ENCODE measurements at regions not wholly inside any gene's neighbourhood (a gene's known extent, or its start where the extent isn't known, plus 50 kb on each side); places are given as distances from the start of the nearest gene placed in this dataset.
"Not testable (repeated sequence)": the region's sequence is repeated elsewhere in the genome, so short reads cannot be mapped to it uniquely, and the experiment has no call there.

DNA sequence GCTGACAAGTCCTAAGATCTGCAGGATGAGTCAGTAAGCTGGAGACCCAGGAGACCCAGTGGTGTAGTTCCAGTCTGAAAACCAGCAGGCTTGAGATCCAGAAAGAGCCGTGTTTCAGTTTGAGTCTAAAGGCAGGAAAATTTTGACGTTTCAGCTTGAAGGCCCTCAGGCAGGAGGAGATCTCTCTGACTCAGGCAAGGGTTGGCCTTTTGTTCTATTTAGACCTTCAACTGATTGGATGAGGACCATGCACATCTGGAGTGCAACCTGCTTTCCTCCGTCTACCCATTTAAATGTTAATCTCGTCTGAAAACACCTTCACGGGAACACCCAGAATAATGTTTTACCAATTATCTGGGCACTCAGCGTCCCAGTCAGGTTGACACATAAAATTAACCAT lies 69.5 kb downstream of the NPIPA7 start:
- DNase-seq: not testable (repeated sequence)

- not testable (repeated sequence) for DNase-seq
These were observed 70.8 kb downstream of the NPIPA7 start for GRCh38 chr16:16449712-16450237.

DNA sequence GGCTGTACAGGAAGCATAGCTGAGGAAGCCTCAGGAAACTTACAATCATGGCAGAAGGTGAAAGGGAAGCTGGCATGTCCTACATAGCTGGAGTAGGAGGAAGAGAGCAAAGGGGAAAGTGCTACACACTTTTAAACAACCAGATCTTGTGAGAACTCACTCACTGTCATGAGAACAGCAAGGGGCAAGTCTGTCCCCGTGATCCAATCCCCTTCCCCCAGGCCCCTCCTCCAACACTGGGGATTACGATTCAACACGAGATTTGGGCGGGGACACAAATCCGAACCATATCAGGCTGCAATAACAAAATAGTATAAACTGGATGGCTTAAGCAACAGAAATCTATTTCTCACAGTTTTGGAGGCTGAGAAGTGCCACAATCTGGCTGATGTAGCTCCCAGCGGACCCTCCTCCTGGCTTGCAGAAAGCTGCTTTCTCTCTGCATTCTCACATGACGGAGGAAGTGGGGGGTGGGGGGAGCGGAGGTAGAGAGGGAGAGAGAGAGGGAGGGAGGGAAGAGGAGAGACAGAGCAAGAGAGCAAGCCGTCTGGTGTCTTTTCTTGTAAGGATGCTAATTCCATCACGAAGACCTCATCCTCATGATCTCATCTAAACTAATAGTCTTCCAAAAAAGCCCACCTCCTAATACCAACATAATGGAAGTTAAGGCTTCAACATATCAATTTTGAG lies 72.9 kb downstream of the NPIPA7 start:
- not testable (repeated sequence) for DNase-seq

GRCh38 chr16:16458579-16458978 lies 79.6 kb downstream of the NPIPA7 start:
- DNase-seq: not testable (repeated sequence)

GRCh38 chr16:16463792-16464191 lies 84.9 kb downstream of the NPIPA7 start:
- DNase-seq: not testable (repeated sequence)

DNA sequence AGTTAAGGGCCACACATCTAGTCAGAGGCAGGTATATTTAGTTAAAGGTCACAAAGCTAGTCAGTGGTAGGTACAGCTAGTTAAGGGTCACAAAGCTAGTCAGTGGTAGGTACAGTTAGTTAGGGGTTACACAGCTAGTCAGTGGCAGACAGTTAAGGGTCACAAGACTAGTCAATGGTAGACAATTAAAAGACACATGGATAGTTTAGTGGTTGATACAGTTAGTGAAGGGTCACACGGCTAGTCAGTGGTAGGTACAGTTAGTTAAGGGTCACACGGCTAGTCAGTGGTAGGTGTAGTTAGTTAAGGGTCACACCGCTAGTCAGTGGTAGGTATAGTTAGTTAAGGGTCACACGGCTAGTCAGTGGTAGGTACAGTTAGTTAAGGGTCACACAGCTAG lies 110.0 kb downstream of the NPIPA7 start:
- not testable (repeated sequence) for DNase-seq

DNA sequence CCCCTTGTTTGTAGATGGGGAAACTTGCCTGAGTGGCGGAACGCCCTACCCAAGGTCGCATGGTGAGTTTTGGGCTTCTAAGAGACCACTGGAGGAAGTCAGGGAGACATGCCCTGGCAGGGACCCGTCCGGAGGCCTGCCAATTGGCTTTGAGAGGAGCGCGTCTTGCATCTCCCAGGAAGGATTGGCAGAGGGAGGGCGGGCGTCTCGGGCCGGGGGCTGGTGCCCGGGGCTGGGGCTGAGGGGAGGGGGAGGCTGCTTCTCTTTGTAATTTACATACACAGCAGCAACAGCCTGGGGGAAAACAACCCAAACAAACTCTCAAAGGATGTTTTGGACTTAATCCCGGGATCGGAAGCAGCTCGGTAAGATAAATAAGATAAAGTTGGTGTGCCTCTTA lies 110.5 kb downstream of the NPIPA7 start:
- not testable (repeated sequence) for DNase-seq

DNA sequence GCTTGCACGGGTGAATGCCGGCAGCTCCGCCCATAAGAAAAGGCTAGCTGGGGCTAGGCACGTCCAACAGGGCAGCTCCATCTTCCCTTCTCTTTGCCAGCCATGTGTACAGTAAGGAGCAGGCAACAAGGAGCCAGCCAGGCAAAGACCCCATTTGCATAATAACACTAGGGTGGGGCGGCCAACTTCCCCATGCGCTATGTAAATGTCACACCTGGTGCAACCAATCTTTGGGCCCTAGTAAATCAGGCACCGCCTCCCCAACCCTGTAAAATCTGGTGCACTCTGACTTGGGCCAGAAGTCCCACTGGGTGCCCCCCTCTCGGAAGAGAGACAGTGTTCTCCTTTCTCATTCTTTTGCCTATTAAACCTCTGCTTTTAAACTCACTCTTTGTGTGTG lies 115.2 kb downstream of the NPIPA7 start:
- DNase-seq: not testable (repeated sequence)

GRCh38 chr16:16494998-16495397 lies 116.1 kb downstream of the NPIPA7 start:
- not testable (repeated sequence) for DNase-seq

DNA sequence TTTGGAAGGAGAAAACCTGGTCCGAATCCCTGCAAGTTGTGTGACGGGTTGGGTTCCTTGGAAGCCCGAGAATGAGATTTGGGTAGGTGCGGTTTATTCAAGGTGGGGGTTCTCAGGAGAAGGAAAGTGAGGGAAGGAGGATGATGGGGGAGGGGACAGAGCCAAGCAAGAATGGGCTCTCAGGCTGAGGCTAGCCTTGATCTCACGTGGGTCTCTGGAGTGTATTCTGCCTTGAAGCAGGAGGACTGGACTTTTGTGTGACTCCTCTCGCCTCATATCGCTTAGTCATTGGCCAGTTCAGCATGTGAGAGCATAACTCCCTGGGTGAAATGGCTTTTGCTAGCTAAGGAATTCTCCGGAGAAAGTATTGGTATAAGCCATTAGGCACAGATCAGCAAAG lies 120.9 kb downstream of the NPIPA7 start:
- not testable (repeated sequence) for DNase-seq

GRCh38 chr16:16507041-16507440 lies 128.1 kb downstream of the NPIPA7 start:
- DNase-seq: not testable (repeated sequence)

GRCh38 chr16:16508344-16508743 lies 129.4 kb downstream of the NPIPA7 start:
- DNase-seq: not testable (repeated sequence)

- DNase-seq: not testable (repeated sequence)
These were observed 140.5 kb downstream of the NPIPA7 start for GRCh38 chr16:16519395-16519794.

DNA sequence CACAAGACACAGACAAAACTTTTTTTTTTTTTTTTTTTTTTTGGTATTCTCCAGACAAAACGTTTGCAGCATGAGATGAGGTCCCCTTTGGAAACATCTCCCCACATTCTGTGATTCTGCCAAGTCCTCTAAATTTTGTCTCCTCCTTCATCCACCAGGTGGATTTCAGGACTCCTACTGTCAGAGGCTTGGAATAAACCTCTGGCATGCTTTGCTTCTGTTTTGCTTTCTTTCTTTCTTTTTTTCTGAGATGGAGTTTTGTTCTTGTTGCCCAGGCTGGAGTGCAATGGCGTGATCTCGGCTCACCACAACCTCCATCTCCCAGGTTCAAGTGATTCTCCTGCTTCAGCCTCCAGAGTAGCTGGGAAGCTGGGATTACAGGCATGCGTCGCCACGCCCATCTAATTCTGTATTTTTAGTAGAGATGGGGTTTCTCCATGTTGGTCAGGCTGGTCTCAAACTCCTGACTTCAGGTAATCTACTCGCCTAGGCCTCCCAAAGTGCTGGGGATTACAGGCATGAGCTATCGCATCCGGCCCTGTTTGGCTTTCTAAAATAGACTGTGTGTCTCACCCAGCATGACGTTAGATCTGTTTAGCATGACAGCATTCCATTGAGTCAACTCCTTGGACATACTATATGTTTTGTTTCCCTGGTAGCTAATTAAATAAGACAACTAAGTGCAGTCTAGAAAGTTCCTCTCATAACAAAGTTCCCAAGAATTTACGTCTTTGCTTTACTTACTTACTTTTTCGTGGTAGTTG lies 142.5 kb downstream of the NPIPA7 start:
- not testable (repeated sequence) for DNase-seq

DNA sequence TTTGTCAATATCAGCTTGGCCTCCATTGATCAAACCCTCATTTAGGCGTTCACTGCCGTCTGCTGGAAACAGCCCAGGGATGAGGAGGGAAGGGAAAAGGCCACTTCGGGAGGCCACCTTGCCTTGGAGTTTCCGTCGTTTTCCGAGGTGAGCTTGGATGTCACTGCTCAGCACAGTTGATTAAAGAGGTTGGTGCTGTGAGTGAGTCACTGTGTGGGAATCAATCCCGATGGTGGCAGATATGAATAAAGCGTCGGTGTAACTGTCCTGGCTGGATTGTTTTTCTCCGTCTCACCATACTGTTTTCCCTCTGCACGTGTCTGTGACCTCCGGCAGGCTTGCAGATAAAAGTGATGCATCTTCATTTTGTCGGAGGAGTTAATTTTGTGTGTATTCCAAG lies 148.1 kb downstream of the NPIPA7 start:
- not testable (repeated sequence) for DNase-seq

GRCh38 chr16:16530744-16531143 lies 151.8 kb downstream of the NPIPA7 start:
- not testable (repeated sequence) for DNase-seq

GRCh38 chr16:16535565-16535964 lies 156.6 kb downstream of the NPIPA7 start:
- DNase-seq: not testable (repeated sequence)

- DNase-seq: not testable (repeated sequence)
These were observed 157.2 kb downstream of the NPIPA7 start for GRCh38 chr16:16536151-16536550.

GRCh38 chr16:16549710-16550109 lies 170.8 kb downstream of the NPIPA7 start:
- DNase-seq: not testable (repeated sequence)

DNA sequence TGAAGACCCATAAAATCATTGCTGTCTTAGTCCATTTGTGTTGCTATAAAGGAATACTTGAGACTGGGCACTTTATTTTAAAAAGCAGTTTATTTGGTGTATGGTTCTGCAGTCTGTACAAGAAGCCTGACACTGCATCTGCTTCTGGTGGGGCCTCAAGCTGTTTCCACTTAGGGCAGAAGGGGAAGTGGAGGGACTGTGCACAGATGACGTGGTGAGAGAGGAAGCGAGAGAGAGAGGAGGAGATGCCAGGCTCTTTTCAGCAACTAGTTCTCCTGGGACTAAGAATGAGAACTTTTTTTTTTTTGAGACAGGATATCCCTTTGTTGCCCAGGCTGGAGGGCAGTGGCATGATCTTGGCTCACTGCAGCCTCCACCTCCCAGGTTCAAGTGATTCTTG lies 171.9 kb downstream of the NPIPA7 start:
- DNase-seq: not testable (repeated sequence)

- not testable (repeated sequence) for DNase-seq
These were observed 173.9 kb downstream of the NPIPA7 start for GRCh38 chr16:16552819-16553340.

GRCh38 chr16:16559179-16559740 lies 180.3 kb downstream of the NPIPA7 start:
- not testable (repeated sequence) for DNase-seq

DNA sequence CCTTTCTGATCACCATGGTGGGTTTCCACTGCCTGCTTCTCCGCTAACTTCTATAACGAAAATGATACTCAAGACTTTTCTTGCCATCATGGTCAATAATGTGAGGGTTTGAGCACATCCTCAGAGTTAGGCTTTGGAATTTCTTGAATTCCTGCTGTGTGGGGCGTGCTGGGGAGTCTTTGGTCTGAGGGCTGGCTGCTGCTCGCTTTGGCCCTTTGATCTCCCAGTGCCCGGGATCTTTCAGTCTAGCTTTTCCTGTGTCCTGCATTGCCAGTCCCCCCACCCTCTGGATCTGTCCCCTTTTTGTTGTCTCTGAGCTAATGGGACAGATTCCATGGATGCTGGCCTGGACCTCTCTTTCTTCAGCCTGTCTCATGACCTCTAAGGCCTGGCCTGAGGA lies 182.6 kb downstream of the NPIPA7 start:
- DNase-seq: not testable (repeated sequence)

Data from KG1 (cell line).